A549 (cell line): ENCODE measurements at regions not wholly inside any gene's neighbourhood (a gene's known extent, or its start where the extent isn't known, plus 50 kb on each side); places are given as distances from the start of the nearest gene placed in this dataset.

Experiments
- CEBPB ChIP-seq, 2 experiments: fragments of >200 bp in 1 of 2; sonication (Bioruptor Twin) in 1 of 2; formaldehyde crosslinking in 1 of 2; IDR thresholded peaks; 2 replicates each; pipeline ENCODE4 v1.6.1; 2012 to 2016
- CHD2 ChIP-seq: fragments of 150-350 bp; IDR thresholded peaks from 2 replicates; pipeline ENCODE4 v1.6.1; 2014; ENCODE audit warnings: low read length; ENCODE audit not compliant: partially characterized antibody
- JUNB ChIP-seq: fragments of >200 bp; sonication (Bioruptor Twin); formaldehyde crosslinking; IDR thresholded peaks from 2 replicates; pipeline ENCODE4 v1.6.1; 2016
- SREBF2 ChIP-seq: fragments of 450-650 bp; IDR thresholded peaks from 2 replicates; pipeline ENCODE4 v1.6.1; 2014; ENCODE audit warnings: mild to moderate bottlenecking, moderate library complexity
- TP53 ChIP-seq: fragments of 250-450 bp; sonication (Bioruptor Pico); IDR thresholded peaks from 2 replicates; pipeline ENCODE4 v1.5.0; 2021; ENCODE audit warnings: mild to moderate bottlenecking, moderate library complexity

DNA sequence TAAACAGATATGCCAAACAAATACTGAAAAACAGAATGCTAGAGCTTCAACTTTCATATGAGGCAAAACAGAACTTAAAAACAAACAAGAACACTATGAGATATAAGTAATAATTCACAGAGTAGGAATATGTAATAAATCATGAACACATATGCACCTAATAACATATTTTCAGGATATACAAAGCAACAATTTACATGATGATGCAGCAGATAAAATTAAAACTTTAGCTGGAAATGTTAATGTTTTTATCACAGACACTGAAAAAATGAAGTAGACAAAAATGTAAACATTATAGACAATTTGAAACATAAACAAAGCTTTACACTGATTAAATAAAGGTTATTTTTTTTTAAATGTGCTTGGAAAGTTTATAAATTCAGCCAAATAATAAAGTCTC is 443.1 kb upstream of the NFIA start:
- TF ChIP-seq JUNB (no peak), CEBPB (IDR thresholded peaks at IDR 0.05) (no peak), TP53 (CRISPR knock-in tag) (no peak), CHD2 (no peak), SREBF2 (no peak)
